GM10266 (cell line): ENCODE measurements at regions not wholly inside any gene's neighbourhood (a gene's known extent, or its start where the extent isn't known, plus 50 kb on each side); places are given as distances from the start of the nearest gene placed in this dataset.

ENCODE experiments used
- DNase-seq: peaks from one replicate; pipeline ENCODE4 v3.0.0; 2012; ENCODE audit errors: extremely low spot score
- TF ChIP-seq, protein P1 (sequence below): IDR thresholded peaks from 2 replicates; pipeline ENCODE4 v1.5.1; 2012; ENCODE audit warnings: mild to moderate bottlenecking, low read depth; ENCODE audit not compliant: control insufficient read depth, insufficient read depth; ENCODE audit errors: missing control alignments

DNA sequence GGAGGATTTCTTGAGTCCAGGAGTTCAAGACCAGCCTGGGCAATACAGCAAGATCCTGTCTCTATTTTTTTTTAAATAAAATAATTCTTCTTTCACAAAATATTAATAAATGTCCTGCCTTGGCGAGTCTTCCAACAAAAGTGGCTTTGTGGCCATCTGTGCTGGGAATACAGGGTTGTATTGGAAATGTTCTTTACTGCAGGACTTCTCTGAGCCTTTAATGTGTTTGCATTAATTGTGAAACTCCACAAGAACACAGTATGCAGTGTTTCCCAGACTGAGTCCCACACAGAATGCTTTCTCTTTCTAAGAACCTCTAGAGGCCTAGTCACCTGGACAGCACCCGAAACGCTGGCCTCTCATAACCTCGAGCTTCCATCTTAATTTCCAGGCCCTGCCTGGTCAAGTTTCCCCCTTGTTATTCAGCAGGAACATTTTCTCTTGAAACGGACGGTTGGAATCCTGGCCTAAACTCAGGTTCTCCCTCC is 85.4 kb upstream of the ARRDC4 start:
- no peak for DNase-seq
- TF ChIP-seq, protein P1, sequence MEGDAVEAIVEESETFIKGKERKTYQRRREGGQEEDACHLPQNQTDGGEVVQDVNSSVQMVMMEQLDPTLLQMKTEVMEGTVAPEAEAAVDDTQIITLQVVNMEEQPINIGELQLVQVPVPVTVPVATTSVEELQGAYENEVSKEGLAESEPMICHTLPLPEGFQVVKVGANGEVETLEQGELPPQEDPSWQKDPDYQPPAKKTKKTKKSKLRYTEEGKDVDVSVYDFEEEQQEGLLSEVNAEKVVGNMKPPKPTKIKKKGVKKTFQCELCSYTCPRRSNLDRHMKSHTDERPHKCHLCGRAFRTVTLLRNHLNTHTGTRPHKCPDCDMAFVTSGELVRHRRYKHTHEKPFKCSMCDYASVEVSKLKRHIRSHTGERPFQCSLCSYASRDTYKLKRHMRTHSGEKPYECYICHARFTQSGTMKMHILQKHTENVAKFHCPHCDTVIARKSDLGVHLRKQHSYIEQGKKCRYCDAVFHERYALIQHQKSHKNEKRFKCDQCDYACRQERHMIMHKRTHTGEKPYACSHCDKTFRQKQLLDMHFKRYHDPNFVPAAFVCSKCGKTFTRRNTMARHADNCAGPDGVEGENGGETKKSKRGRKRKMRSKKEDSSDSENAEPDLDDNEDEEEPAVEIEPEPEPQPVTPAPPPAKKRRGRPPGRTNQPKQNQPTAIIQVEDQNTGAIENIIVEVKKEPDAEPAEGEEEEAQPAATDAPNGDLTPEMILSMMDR, result no peak

DNA sequence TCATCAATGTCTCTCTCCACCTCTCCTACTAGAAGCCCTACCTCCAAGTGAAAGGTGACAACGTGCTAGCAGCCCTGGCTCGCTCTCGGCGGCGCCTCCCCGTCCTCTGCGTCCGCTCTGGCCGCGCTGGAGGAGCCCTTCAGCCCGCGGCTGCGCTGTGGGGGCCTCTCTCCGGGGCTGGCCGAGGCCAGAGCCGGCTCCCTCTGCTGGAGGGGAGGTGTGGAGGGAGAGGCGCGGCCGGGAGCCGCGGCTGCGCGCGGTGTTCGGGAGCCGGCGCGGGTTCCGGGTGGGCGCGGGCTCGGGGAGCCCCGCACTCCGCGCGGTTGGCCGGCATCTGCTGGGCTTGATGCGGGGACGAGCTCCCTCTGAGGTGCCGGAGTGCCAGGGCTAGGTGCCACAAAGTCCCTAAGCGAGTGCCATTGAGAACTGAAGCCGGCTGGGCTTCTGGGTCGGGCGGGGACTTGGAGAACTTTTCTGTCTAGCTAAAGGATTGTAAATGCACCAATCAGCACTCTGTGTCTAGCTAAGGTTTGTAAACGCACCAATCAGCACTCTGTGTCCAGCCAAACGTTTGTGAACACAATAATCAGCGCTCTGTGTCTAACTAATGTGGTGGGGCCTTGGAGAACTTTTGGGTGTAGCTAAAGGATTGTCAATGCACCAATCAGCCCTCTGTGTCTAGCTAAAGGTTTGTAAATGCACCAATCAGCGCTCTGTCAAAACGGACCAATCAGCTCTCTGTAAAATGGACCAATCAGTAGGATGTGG is 84.8 kb upstream of the ARRDC4 start:
- TF ChIP-seq, protein P1, result no peak
- DNase-seq, result no peak

DNA sequence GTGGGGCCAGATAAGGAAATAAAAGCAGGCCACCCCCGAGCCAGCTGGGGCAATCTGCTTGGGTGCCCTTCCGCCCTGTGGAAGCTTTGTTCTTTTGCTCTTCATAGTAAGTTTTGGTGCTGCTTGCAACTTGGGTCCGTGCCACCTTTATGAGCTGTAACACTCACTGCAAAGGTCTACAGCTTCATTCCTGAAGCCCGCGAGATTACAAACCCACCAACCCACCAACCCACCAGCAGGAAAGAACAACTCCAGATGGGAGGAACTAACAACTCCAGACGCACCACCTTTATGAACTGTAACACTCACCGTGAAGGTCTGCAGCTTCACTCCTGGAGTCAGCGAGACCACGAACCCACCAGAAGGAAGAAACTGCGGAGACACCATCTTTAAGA is 84.2 kb upstream of the ARRDC4 start:
- no peak for DNase-seq
- TF ChIP-seq, protein P1, result no peak

DNA sequence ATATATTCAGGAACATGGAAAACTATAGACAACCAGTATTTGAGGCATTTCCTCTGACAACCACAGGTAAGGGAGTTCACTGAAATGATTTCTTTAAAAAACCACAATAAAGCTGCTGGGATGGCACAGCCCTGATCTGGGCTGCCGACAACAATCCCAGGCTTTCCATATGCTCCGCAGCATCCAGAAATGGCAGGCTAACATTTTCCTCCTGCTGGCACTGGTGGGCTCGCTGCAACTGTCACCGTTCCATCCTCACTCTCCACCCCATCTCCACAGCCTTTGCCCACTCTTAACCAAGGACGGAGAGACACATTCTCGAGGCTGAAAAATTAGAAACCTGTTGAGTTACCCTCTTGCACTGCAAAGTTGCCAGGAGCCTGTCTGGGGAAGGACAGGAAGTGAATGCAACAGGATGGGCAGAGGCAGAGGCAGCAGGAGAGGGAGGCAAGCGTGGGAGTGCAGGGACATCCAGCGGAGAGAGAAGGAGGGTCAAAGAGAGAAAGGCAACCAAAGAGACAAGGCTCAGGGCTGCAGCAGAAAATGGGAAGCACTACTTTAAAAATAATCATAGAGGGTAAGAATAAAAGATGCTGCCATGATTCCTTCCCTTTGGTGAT is 79.0 kb upstream of the ARRDC4 start:
- TF ChIP-seq, protein P1, result no peak
- no peak for DNase-seq

DNA sequence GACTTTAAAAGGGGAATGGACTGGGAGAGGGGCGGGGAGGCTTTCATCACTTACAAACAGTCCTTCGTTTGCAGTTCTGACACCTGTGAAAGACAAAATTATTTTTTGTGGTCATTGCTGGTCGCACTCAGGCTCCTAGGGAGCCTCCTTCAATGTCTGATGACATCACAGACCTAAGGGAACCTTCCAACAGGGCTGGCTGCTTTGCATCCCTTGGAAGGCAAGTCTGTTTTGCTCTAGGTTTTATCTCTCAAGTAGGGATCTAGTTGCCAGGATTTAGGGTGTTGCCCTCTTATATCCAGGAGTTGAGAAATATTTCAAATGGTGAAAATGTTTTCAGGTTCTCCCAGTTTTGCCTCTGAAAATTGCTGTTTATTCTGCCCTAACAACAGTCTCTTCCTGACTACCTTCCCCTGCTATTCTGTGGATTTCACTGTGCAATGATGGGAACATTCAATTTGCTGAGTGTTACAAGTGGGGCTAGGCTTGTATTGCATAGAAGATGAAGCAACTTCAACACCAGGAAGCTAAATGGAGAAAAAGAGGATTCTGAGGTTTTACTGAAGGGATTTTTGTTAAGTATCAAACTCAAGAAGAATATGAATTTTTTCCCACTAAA is 75.9 kb upstream of the ARRDC4 start:
- TF ChIP-seq, protein P1, result no peak

DNA sequence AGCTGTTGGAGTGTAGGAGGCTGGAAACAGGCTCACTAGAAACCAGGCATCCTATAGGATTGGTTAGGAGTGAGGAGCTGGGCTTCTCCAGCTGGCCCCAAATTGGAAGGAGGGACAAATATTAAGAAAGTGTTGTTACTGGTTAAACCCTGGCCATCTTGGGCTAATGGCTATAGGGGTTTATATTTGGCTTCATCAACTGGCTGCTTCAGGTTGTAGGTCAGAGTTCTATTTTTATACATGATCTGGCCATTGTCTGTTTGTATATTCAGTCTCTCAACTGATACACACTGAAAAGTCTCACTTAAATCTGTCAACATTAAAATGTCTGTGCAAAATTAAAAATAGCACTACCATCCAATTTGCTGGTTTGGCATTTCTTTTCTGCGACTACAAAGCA is 70.2 kb upstream of the ARRDC4 start:
- TF ChIP-seq, protein P1, result no peak

More for the DNA sequence above, 75.9 kb upstream of the ARRDC4 start:
- DNase-seq, result no peak

More for the DNA sequence above, 70.2 kb upstream of the ARRDC4 start:
- no peak for DNase-seq
